COR-L47 (cell line): ENCODE measurements at regions not wholly inside any gene's neighbourhood (a gene's known extent, or its start where the extent isn't known, plus 50 kb on each side); places are given as distances from the start of the nearest gene placed in this dataset.
A peak's percentile ranks its signal among the peaks of the same experiment; 100 is the strongest.
"Not testable (repeated sequence)": the region's sequence is repeated elsewhere in the genome, so short reads cannot be mapped to it uniquely, and the experiment has no call there.

Experiments
- DNase-seq: peaks from one replicate; lab custom pipeline; 2025; lab: John Stamatoyannopoulos, UW

- no peak for DNase-seq
These were observed 145.3 kb upstream of the SLC35G4 start for GRCh38 chr18:11464129-11464528.

GRCh38 chr18:11458447-11458846 is 150.9 kb upstream of the SLC35G4 start:
- no peak for DNase-seq

GRCh38 chr18:11457853-11458252 is 151.5 kb upstream of the SLC35G4 start:
- not testable (repeated sequence) for DNase-seq

- DNase-seq: no peak
These were observed 155.4 kb upstream of the SLC35G4 start for GRCh38 chr18:11454040-11454439.

DNA sequence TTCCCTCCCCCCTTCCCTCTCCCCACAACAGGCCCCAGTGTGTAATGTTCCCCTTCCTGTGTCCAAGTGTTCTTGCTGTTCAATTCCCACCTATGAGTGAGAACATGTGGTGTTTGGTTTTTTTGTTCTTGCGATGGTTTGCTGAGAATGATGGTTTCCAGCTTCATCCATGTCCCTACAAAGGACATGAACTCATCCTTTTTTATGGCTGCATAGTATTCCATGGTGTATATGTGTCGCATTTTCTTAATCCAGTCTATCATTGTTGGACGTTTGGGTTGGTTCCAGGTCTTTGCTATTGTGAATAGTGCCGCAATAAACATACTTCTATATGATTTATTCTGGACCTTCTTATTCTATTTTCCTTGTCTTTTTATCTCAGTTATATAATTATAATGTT is 165.2 kb upstream of the SLC35G4 start:
- not testable (repeated sequence) for DNase-seq

DNA sequence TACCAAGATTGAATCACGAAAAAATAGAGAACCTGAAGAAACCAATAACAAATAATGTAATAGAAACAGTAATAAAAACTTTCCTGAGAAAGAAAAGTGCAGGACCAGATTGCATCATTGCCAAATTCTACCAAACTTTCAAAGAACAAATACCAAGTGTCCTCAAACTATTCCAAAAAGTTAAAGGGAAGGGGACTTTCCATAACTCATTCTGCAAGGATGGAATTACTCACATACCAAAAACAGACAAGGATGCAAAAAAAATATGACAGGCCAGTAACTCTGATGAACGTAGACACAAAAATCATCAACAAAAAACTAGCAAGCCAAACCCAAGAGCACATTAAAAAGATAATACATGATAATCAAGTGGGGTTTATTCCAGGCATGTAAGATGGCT is 172.3 kb upstream of the SLC35G4 start:
- DNase-seq: no peak

DNA sequence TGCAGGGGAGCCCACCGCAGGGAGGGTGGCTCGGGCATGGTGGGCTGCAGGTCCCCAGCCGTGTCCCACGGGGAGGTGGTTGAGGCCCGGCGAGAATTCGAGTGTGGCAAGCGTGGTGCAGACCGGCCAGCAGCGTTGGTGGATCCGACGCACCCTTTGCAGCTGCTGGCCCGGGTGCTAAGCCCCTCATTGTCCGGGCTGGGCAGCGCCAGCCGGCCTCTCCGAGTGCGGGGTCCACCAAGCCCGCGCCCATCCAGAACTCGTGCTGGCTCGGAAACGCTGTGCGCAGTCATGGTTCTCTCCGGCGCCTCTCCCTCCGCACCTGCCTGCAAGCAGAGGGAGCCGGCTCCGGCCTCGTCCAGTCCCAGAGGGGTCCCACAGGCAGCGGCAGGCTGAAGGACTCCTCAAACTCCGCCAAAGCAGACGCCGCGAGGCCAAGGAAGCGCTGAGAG is 177.0 kb upstream of the SLC35G4 start:
- DNase-seq: no peak

- DNase-seq: no peak
These were observed 179.5 kb upstream of the SLC35G4 start for GRCh38 chr18:11429876-11430275.

DNA sequence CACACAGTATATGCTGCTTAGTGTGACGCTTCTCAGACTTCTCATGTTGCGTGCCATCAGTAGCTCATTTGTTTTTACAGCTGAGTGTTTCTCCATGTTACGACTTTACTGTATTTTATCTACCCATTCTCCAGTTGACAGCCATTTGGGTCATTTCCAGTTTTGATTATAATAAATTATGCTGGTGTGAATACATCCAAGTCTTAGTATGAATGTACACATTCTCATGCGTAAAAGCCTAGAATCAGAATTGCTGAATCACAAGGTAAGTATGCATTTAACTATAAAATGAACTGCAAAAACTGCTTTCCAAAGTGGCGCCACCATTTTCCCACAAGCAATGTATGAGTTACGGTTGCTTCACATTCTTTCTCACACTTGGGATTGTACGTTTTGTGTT is 184.2 kb upstream of the SLC35G4 start:
- no peak for DNase-seq

DNA sequence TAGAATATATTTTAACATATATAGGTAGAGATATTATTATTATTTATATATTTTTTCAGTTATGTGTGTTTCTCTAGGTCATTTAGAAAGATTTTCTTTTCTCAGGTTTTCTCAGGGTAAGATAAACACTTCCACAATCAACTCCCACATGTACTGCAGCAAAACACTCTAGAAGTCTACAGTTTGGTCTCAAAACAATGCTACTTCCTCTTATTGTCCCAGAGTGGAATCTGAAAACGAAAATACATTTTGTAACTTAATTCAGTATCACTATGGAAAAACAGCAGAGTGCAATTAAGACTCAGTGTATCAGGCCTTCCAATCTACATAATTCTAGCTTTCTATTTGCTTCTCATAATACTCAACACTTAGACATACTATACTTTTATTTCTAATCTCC is 190.1 kb upstream of the SLC35G4 start:
- no peak for DNase-seq

DNA sequence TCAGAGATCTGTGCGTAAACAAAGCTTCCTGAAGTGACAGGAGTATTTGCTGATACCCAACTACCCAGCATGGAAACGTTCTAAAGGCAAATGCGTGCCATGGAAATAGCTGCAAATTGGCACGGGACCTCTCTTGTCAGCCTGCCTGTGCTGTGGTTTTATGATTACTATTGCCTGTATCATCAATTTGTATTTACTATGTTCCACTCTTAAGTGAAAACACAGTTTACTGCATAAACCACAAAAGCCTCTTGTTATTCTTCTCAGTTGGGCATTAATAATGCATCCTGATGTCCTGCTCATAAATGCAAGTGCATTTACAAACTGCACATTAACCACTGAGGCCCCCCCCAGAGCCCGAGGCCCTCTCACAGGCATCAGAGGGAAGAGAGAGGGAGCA is 196.6 kb upstream of the SLC35G4 start:
- DNase-seq: no peak

GRCh38 chr18:11411048-11411447 is 198.3 kb upstream of the SLC35G4 start:
- DNase-seq: no peak

DNA sequence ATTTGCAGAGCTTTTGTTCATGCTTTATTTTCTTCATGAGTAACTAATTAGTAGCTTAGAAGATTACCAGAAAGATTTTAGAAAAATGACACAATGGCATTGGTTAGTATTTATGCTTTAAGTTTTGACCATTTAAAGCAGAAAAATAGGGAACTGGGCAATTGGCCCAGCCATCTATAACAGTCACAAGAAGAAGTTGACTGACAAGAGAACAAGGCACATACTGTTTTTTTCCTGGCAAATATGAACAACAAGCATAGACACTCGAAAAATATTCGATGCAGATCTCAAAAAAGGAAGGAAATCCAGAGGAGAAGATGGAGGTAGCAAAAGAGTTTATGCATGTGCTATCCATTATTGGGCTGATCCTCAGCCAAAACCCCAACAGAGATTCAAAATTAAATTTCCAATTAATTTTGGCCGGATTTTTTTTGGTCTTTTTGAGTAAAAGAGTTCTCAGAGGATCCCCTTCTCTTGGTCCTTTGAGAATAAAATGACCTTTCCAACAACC is 200.8 kb upstream of the SLC35G4 start:
- DNase-seq: no peak

DNA sequence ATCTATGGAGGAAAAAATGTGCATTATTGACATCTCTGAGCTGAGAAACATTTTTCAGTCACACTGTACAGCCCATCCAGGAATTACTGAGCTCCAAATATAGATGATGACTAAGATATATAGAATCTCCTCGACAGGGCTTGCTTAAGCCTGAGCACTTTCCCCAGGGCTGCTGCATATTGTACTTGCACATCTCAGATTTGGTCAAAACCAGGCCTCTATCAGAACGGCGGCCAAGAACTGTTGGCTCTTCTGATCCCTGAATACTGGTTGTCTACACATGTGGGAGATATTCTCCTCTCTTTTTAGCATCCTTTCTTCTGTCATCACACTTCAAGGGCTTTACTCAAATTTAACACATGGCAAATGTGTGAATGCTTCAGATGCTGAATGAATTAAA is 201.5 kb upstream of the SLC35G4 start:
- no peak for DNase-seq

- DNase-seq: no peak
These were observed 203.6 kb upstream of the SLC35G4 start for GRCh38 chr18:11405804-11406203.

DNA sequence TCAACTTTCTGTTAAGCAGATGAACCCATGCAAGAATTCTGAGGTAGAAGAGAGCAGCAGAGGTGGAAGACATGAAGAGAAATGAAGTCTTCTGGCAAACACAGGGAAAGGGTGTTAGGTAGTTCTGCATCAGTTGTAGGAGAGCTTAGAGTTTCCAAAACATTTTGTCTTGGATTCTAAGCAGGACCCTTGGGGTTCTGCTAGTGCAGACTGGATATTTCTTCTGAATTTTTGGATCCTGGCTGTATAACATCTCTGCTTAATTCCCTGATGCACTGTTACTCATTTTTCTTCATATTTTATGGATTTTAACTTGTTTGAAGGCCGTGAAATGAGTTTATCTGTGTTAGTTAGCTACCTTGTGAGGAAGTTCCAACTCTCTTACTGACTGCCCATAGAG is 208.7 kb upstream of the SLC35G4 start:
- no peak for DNase-seq

DNA sequence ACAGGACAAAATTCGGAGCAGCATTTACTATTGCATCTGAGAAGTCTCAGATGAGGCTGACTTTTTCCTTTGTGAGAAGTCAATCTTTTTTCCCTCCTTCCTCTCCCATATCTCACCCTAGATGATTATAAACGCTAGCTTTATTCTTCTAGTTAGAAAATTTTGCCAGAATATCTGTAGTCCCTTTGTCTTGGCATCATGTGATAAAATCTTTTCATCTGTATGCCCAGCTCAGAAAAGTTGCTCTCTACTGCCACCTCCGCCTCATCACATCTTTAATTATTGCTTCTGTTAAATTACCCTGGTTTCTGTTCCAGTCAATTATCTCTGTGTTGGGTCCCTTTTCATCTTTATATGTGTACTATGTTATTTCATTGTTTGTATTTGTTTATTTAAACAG is 210.8 kb upstream of the SLC35G4 start:
- DNase-seq: no peak

GRCh38 chr18:11392980-11393885 is 216.2 kb upstream of the SLC35G4 start:
- DNase-seq: no peak

DNA sequence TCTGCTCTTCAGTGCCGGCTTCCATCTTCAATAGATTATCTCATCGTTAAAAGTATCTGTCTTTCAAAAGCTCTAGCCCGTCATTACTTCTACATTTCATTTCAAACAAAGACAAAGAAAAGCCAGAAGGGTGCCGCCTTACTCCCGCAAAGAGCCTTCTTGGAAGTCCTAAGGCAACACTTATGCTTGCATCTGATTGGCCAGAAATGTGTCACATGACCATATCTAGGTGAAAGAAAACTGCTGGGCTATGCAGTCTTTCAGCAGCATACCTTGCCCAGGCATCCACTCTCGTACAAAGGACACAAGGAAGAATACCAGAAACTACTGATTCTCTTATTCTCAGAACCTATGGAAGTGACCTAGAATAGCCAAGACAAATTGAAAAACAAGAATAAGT is 217.1 kb upstream of the SLC35G4 start:
- no peak for DNase-seq

GRCh38 chr18:11391661-11392060 is 217.7 kb upstream of the SLC35G4 start:
- no peak for DNase-seq

DNA sequence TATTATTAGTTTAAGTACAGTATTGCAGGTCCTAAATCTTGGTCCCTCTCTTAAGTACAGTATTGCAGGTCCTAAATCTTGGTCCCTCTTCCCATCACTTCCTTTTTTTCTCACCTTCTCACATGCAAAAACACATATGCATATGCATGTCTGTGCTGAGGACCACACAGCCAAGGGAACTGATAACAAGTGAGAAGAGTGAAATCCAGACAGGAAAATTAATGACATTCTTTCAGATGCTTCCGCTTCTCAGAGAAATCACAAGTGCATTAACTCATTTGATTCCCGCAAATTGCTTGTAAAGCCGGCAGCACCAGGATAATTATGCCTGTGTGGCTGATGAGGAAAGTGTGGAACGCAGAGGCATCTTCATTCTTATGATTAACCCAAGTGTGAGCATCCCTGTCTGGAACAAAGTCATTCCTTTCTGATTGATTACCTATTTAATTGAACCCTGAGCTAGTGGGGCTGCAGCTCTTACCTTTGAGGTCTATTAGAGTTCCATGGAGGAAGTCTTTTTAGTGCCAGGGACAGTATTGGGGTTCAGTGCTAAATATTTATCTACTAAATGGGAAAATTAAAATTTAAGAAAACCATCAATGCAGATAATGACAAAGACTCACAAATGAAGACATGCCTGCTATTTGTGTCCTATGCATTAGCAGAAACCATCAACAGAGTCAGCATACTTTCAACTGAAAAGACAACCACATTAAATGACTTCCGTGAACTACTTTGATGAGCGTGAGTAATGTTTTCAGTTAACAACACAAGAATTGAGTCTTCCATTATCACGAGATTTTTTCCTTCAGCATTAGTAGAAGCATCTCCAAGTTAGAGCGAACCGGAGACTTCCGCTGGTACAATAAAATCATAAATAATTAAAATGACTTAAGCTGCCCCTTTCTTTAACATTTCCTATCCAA is 220.4 kb upstream of the SLC35G4 start:
- no peak for DNase-seq

GRCh38 chr18:11387880-11388279 is 221.5 kb upstream of the SLC35G4 start:
- peak; percentile 40 for DNase-seq

DNA sequence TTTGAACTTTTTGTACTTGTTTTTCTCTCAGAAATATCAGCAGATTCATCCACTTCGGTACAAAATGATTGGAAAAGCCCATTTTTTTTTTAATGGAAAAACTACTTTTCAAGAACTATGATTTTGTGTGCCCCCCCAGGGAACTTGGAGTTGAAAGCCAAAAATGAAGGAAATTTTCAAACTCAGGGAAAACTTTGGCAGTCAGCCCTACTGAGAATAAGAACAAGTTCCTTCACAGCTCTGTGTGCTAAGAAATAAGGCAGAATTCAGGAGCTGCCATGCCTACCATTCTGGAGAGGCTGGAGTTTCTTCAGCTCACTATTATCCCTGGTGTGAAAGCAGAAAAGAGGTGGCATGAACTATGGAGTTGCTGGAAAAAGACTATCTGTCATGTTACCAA is 226.0 kb upstream of the SLC35G4 start:
- no peak for DNase-seq
